H9 (cell line): ENCODE measurements at regions not wholly inside any gene's neighbourhood (a gene's known extent, or its start where the extent isn't known, plus 50 kb on each side); places are given as distances from the start of the nearest gene placed in this dataset.

ENCODE experiments used
- DNase-seq: peaks from one replicate; pipeline ENCODE4 v3.0.0-alpha.2; 2017
- H2AFZ ChIP-seq: one replicate; pipeline ENCODE4 v1.6.1; 2013; ENCODE audit warnings: mild to moderate bottlenecking, low read length, control low read depth, moderate library complexity
- H2AK5ac ChIP-seq: 2 replicates; pipeline ENCODE4 v1.6.1; 2013; ENCODE audit warnings: low read length, control low read depth, mixed read lengths; ENCODE audit not compliant: insufficient read length
- H2BK120ac ChIP-seq: one replicate; pipeline ENCODE4 v1.6.1; 2013; ENCODE audit warnings: low read depth, mild to moderate bottlenecking, low read length, control low read depth, inconsistent platforms; ENCODE audit not compliant: poor library complexity, severe bottlenecking
- H2BK12ac ChIP-seq: 2 replicates; pipeline ENCODE4 v1.6.1; 2013; ENCODE audit warnings: low read length, control low read depth, mixed read lengths, low read depth; ENCODE audit not compliant: insufficient read length
- H2BK15ac ChIP-seq: 2 replicates; pipeline ENCODE4 v1.6.1; 2013; ENCODE audit warnings: low read depth, low read length, control low read depth
- H2BK20ac ChIP-seq: one replicate; pipeline ENCODE4 v1.6.1; 2013; ENCODE audit warnings: low read depth, mild to moderate bottlenecking, low read length, control low read depth, inconsistent platforms; ENCODE audit not compliant: poor library complexity, severe bottlenecking
- H2BK5ac ChIP-seq: 2 replicates; pipeline ENCODE4 v1.6.1; 2013; ENCODE audit warnings: low read length, control low read depth, mixed read lengths; ENCODE audit not compliant: insufficient read length
- H3K14ac ChIP-seq: 2 replicates; pipeline ENCODE4 v1.6.1; 2013; ENCODE audit warnings: low read length, control low read depth; ENCODE audit not compliant: insufficient read depth
- H3K18ac ChIP-seq: 2 replicates; pipeline ENCODE4 v1.6.1; 2013; ENCODE audit warnings: low read depth, mild to moderate bottlenecking, mixed read lengths, low read length, control low read depth; ENCODE audit not compliant: insufficient read length
- H3K23ac ChIP-seq: 2 replicates; pipeline ENCODE4 v1.6.1; 2013; ENCODE audit warnings: low read length, control low read depth, mixed read lengths, low read depth; ENCODE audit not compliant: insufficient read length
- H3K23me2 ChIP-seq: 2 replicates; pipeline ENCODE4 v1.6.1; 2013; ENCODE audit warnings: low read depth, mild to moderate bottlenecking, mixed read lengths, low read length, control low read depth; ENCODE audit not compliant: insufficient read length, poor library complexity, severe bottlenecking
- H3K27ac ChIP-seq: 2 replicates; pipeline ENCODE4 v1.5.1; 2013; ENCODE audit warnings: low read length, control low read depth, mixed read lengths, low read depth; ENCODE audit not compliant: insufficient read length
- H3K27me3 ChIP-seq: 2 replicates; pipeline ENCODE4 v1.6.1; 2013; ENCODE audit warnings: low read length, control low read depth, inconsistent platforms; ENCODE audit not compliant: insufficient read depth
- H3K4ac ChIP-seq: 2 replicates; pipeline ENCODE4 v1.6.1; 2013; ENCODE audit warnings: low read depth, mild to moderate bottlenecking, control low read depth, inconsistent platforms, low read length, moderate library complexity
- H3K4me1 ChIP-seq: 2 replicates; pipeline ENCODE4 v1.6.1; 2013; ENCODE audit warnings: low read length, control low read depth, inconsistent platforms; ENCODE audit not compliant: insufficient read depth
- H3K4me2 ChIP-seq: 2 replicates; pipeline ENCODE4 v1.6.1; 2013; ENCODE audit warnings: low read length, control low read depth, mixed read lengths; ENCODE audit not compliant: insufficient read length, insufficient read depth
- H3K56ac ChIP-seq: 2 replicates; pipeline ENCODE4 v1.6.1; 2013; ENCODE audit warnings: low read depth, mild to moderate bottlenecking, mixed read lengths, low read length, control low read depth; ENCODE audit not compliant: insufficient read length
- H3K79me1 ChIP-seq: 2 replicates; pipeline ENCODE4 v1.6.1; 2013; ENCODE audit warnings: low read depth, mild to moderate bottlenecking, moderate library complexity, low read length, control low read depth, inconsistent platforms; ENCODE audit not compliant: insufficient read depth, poor library complexity, severe bottlenecking
- H3K79me2 ChIP-seq: 2 replicates; pipeline ENCODE4 v1.6.1; 2013; ENCODE audit warnings: low read length, control low read depth, inconsistent platforms; ENCODE audit not compliant: insufficient read depth
- H3K9ac ChIP-seq: 2 replicates; pipeline ENCODE4 v1.6.1; 2013; ENCODE audit warnings: low read length, control low read depth, mixed read lengths; ENCODE audit not compliant: insufficient read length; ENCODE audit errors: extremely low read depth
- H3K9me3 ChIP-seq: one replicate; pipeline ENCODE4 v1.6.1; 2013; ENCODE audit warnings: low read depth, low read length, inconsistent platforms; ENCODE audit not compliant: control insufficient read depth
- H3T11ph ChIP-seq: one replicate; pipeline ENCODE4 v1.6.1; 2013; ENCODE audit warnings: mild to moderate bottlenecking, low read length, control low read depth, inconsistent platforms
- H4K20me1 ChIP-seq: one replicate; pipeline ENCODE4 v1.6.1; 2013; ENCODE audit not compliant: control insufficient read depth, insufficient read length, insufficient read depth
- H4K5ac ChIP-seq: 2 replicates; pipeline ENCODE4 v1.6.1; 2013; ENCODE audit warnings: low read depth, mild to moderate bottlenecking, mixed read lengths, low read length, control low read depth; ENCODE audit not compliant: insufficient read length
- H4K8ac ChIP-seq: replicated peaks from 2 replicates; pipeline ENCODE4 v1.6.1; 2013; ENCODE audit warnings: low read length, control low read depth, mixed read lengths, low read depth; ENCODE audit not compliant: insufficient read length
- H4K91ac ChIP-seq: 2 replicates; pipeline ENCODE4 v1.6.1; 2013; ENCODE audit warnings: low read depth, mild to moderate bottlenecking, moderate library complexity, mixed read lengths, low read length, control low read depth; ENCODE audit not compliant: insufficient read length
- H3K27ac Mint-ChIP-seq, 3 experiments: 2 replicates in 2 of 3; 3 replicates in 1 of 3; pipeline ENCODE4 v1.8.0; 2020 to 2021; ENCODE audit warnings: mixed read lengths in 3 of 3, mild to moderate bottlenecking in 1 of 3, moderate library complexity in 1 of 3
- H3K27me3 Mint-ChIP-seq: 2 replicates; pipeline ENCODE4 v1.8.0; 2021; ENCODE audit warnings: low read depth, mild to moderate bottlenecking, moderate library complexity, mixed read lengths
- H3K36me3 Mint-ChIP-seq, 3 experiments: 2 replicates in 2 of 3; 3 replicates in 1 of 3; pipeline ENCODE4 v1.8.0; 2020 to 2021; ENCODE audit warnings: low read depth in 3 of 3, mixed read lengths in 3 of 3; ENCODE audit not compliant: insufficient read depth in 1 of 3
- H3K4me1 Mint-ChIP-seq, 2 experiments: 2 replicates each; pipeline ENCODE4 v1.8.0; 2020; ENCODE audit warnings: mixed read lengths in 2 of 2
- H3K4me3 Mint-ChIP-seq, 2 experiments: 2 replicates in 1 of 2; 3 replicates in 1 of 2; pipeline ENCODE4 v1.8.0; 2020 to 2021; ENCODE audit warnings: mild to moderate bottlenecking in 2 of 2, mixed read lengths in 2 of 2, moderate library complexity in 1 of 2
- H3K9me3 Mint-ChIP-seq, 2 experiments: 2 replicates in 1 of 2; 3 replicates in 1 of 2; pipeline ENCODE4 v1.8.0; 2020; ENCODE audit warnings: mild to moderate bottlenecking in 2 of 2, mixed read lengths in 2 of 2, moderate library complexity in 1 of 2
- CTCF ChIP-seq: fragments of 200-600 bp; sonication (generic); conservative IDR thresholded peaks from 3 replicates; pipeline ENCODE4 v1.8.0; 2021; ENCODE audit warnings: antibody characterized with exemption, mild to moderate bottlenecking
- WGBS: extraction: QIAGEN DNeasy Blood & Tissue Kit; methylation state at CpG from one replicate; pipeline ENCODE4 v1.1.7; 2013; ENCODE audit warnings: missing lambda C conversion rate, low lambda C conversion rate, mixed read lengths; ENCODE audit not compliant: insufficient read length; ENCODE audit errors: extremely low coverage; 5-methylcytosine and 5-hydroxymethylcytosine counted together

- Histone ChIP-seq H3K14ac (no peak overlapping the region), H3K23ac (no peak overlapping the region), H2BK20ac (no peak overlapping the region), H4K91ac (no peak overlapping the region), H2BK12ac (no peak overlapping the region), H4K8ac (no peak overlapping the region), H3K23me2 (no peaks in the 10 kb centered on the region), H3K4ac (no peak overlapping the region), H4K5ac (no peak overlapping the region), H3K18ac (no peak overlapping the region), H4K20me1 (no peaks in the 10 kb centered on the region), H3K79me2 (no peaks in the 10 kb centered on the region), H3K9me3 (no peaks in the 10 kb centered on the region), H2BK120ac (no peak overlapping the region), H3K27me3 (no peaks in the 10 kb centered on the region), H2BK5ac (no peak overlapping the region), H2AFZ (no peak overlapping the region), H3T11ph (no peak overlapping the region), H3K4me2 (no peak overlapping the region), H3K27ac (no peak overlapping the region), H2AK5ac (no peak overlapping the region), H2BK15ac (no peak overlapping the region), H3K79me1 (no peaks in the 10 kb centered on the region), H3K9ac (no peak overlapping the region), H3K4me1 (no peaks in the 10 kb centered on the region), H3K56ac (no peak overlapping the region)
- Mint-ChIP-seq H3K36me3 (no peaks in the 10 kb centered on the region; a peak in 3 of 7 replicates), H3K4me1 (peaks cover 0 to 2% of the 10 kb centered on the region in 2 experiments; a peak in 1 of 4 replicates), H3K4me3 (no peak overlapping the region), H3K27ac (no peak overlapping the region), H3K27me3 (no peaks in the 10 kb centered on the region), H3K9me3 (peaks cover 0 to 2% of the 10 kb centered on the region in 2 experiments; a peak in 2 of 5 replicates)
- no CpG with 5 or more reads among the region's 16 CpGs for WGBS
- peak; percentile 75 for DNase-seq
- peak; percentile 94 for TF ChIP-seq CTCF
Measured at GRCh38 chr18:2104620-2105462, 466.5 kb downstream of the METTL4 start.
